Stimulated activated memory B cell treated with anti-CD40 and anti-IgM and Interleukin-4, amounts not matched to agents 10 μg/mL and 1 μg/mL and 100 μg/mL, for 72 hours (primary cell): ENCODE measurements at regions not wholly inside any gene's neighbourhood (a gene's known extent, or its start where the extent isn't known, plus 50 kb on each side); places are given as distances from the start of the nearest gene placed in this dataset.

Experiments
- ATAC-seq: fragments of 150-1000 bp; cut with Tn5 transposase; 2 replicates; pipeline ENCODE4 v1.10.0; 2021
- H3K27ac Mint-ChIP-seq: one replicate; pipeline ENCODE4 v1.8.0; 2022; ENCODE audit warnings: mild to moderate bottlenecking, mixed read lengths
- H3K27me3 Mint-ChIP-seq: one replicate; pipeline ENCODE4 v1.8.0; 2022; ENCODE audit warnings: mixed read lengths
- H3K36me3 Mint-ChIP-seq: one replicate; pipeline ENCODE4 v1.8.0; 2022; ENCODE audit warnings: mixed read lengths
- H3K4me1 Mint-ChIP-seq: one replicate; pipeline ENCODE4 v1.8.0; 2022; ENCODE audit warnings: mixed read lengths
- H3K4me3 Mint-ChIP-seq: one replicate; pipeline ENCODE4 v1.8.0; 2022; ENCODE audit warnings: mild to moderate bottlenecking, moderate library complexity, mixed read lengths
- H3K9me3 Mint-ChIP-seq: one replicate; pipeline ENCODE4 v1.8.0; 2022; ENCODE audit warnings: mixed read lengths

DNA sequence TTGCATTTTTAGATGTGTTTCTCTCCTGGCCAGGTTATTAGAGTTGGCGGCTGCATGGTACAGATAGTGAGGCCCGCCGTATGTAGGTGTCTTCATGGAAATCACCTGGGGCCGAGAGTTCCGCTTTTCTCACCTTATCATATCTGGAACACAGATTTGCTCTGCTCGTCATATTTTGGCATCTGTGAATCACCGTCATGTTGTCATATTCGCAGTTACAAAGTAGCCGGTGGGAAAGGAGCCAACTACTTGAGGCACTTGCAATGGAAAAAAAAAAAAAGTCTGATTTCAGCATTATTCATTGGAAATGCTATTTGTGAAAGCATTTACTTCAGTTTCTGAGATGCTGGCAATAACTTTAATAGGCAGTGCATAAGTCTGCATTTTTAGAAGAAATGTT is 1715.2 kb upstream of the TENM3 start:
- H3K36me3 Mint-ChIP-seq, result no peaks in the 10 kb centered on the region
- no peaks in the 10 kb centered on the region for H3K27me3 Mint-ChIP-seq
- no peaks in the 10 kb centered on the region for H3K4me1 Mint-ChIP-seq
- no peak overlapping the region for H3K27ac Mint-ChIP-seq
- ATAC-seq, result no peak
- H3K9me3 Mint-ChIP-seq, result peaks cover 3% of the 10 kb centered on the region
- H3K4me3 Mint-ChIP-seq, result no peak overlapping the region

DNA sequence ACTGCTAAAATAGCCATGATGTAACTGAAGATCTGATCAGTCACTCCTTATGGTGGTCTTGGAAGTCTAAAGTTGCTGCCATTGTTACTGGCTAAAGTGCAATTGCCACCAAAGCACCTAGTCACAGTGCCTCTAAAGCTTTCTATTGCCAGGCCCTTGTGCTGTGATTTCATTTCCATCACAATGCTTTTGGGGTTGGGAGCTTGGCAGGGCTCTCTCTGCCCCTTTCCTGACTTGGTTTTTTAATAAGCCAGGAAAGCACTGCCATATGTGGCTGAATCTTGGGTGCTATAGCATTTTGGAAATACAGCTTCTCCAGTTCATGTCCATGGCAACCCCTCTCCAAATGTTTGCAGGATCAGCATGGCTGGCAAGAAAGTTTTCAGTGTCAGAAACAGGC is 1712.4 kb upstream of the TENM3 start:
- no peaks in the 10 kb centered on the region for H3K36me3 Mint-ChIP-seq
- H3K27me3 Mint-ChIP-seq, result no peaks in the 10 kb centered on the region
- H3K4me3 Mint-ChIP-seq, result no peak overlapping the region
- no peak for ATAC-seq
- no peak overlapping the region for H3K27ac Mint-ChIP-seq
- H3K9me3 Mint-ChIP-seq, result peaks cover 2% of the 10 kb centered on the region
- H3K4me1 Mint-ChIP-seq, result no peaks in the 10 kb centered on the region

DNA sequence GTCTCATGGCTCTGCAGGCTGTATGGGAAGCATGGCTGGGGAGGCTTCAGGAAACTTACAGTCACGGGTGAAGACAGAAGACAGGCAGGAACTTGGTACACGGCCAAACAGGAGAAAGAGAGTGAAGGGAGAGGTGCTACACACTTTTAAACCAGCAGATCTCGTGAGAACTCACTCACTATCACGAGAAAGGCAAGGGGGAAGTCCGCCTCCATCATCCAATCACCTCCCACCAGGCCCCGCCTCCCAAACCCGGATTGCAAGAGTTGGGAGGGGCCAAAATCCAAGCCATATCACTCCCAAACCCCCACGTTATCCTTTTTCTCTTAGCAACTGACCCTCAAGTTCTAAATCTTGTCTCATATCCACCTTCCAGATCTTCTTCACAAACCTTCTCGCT is 1710.5 kb upstream of the TENM3 start:
- H3K27ac Mint-ChIP-seq, result no peak overlapping the region
- no peaks in the 10 kb centered on the region for H3K9me3 Mint-ChIP-seq
- H3K4me1 Mint-ChIP-seq, result no peaks in the 10 kb centered on the region
- no peaks in the 10 kb centered on the region for H3K36me3 Mint-ChIP-seq
- no peak overlapping the region for H3K4me3 Mint-ChIP-seq
- no peak for ATAC-seq
- no peaks in the 10 kb centered on the region for H3K27me3 Mint-ChIP-seq

DNA sequence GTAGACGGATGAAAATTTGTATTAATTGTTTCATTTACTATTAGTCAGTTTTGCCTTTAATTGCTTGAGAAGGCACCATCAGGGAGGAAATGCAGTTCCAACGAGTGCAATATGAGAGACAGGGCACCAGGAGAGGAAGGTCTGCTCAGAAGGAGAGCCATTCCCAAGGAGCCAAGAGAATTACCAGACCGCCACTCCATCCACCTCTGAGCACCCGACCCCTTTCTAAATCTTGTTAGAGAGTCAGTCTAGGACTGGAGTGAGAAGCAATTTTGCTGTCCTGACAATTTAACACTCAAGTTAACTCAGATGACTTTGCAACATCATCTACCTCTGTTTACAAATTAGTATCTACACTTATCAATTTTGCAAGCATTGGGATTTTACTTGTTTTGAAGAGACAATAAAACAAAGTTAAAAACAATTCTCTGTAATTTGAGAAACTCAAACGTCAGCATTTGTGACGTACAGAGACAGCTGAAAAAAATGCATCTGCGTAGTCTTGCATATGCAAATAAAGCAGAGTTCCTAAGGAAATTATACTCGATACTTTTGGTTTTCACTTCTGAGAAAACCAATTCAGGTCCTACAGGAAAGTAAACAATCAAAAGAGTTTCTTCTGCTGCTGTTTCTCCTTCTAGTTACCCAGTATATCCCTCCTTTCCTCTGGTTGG is 1704.7 kb upstream of the TENM3 start:
- H3K27me3 Mint-ChIP-seq, result no peaks in the 10 kb centered on the region
- H3K27ac Mint-ChIP-seq, result no peak overlapping the region
- no peak overlapping the region for H3K4me3 Mint-ChIP-seq
- no peak for ATAC-seq
- no peaks in the 10 kb centered on the region for H3K36me3 Mint-ChIP-seq
- H3K9me3 Mint-ChIP-seq, result no peaks in the 10 kb centered on the region
- no peaks in the 10 kb centered on the region for H3K4me1 Mint-ChIP-seq

DNA sequence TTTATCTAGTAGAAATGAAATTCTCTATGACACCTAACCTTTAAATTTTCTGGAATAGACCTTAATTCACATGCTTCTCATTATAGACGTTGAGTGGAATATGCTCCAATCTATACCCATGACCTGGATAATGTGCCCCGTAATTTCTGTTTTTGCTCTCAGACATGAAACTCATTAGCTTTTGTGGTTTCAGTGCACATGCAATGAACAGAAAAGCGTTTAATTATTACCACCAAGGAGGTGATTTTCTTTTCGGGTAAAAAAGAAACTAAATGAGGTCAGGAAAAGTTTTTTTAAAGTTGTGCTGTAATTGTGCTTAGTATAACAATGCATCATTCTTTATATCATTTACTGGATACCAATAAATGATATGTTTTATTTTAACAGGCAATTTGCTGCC is 1703.9 kb upstream of the TENM3 start:
- Mint-ChIP-seq H3K4me3 (no peak overlapping the region), H3K9me3 (no peaks in the 10 kb centered on the region), H3K27ac (no peak overlapping the region), H3K4me1 (no peaks in the 10 kb centered on the region), H3K36me3 (no peaks in the 10 kb centered on the region), H3K27me3 (no peaks in the 10 kb centered on the region)
- ATAC-seq, result no peak

DNA sequence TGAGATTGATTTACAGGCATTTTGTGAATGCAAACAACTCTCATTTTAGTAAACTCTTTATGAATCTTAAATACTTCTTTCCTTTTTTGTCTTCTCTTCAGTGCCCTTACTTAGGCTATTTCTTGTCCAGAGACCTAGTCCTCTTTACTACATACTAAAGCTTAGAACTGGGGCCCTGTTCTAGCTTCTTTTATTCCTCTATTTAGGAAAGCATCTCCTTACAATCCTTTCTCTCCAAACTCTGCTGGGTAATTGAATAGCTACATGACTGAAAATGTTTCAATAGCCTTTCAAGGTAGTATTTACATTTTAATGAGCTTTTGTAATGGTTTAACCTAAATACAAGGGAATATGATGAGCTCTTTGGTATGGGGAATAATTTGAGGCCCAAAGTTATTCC is 1701.5 kb upstream of the TENM3 start:
- Mint-ChIP-seq H3K27me3 (no peaks in the 10 kb centered on the region), H3K9me3 (no peaks in the 10 kb centered on the region), H3K4me3 (no peak overlapping the region), H3K4me1 (no peaks in the 10 kb centered on the region), H3K36me3 (no peaks in the 10 kb centered on the region), H3K27ac (no peak overlapping the region)
- no peak for ATAC-seq

DNA sequence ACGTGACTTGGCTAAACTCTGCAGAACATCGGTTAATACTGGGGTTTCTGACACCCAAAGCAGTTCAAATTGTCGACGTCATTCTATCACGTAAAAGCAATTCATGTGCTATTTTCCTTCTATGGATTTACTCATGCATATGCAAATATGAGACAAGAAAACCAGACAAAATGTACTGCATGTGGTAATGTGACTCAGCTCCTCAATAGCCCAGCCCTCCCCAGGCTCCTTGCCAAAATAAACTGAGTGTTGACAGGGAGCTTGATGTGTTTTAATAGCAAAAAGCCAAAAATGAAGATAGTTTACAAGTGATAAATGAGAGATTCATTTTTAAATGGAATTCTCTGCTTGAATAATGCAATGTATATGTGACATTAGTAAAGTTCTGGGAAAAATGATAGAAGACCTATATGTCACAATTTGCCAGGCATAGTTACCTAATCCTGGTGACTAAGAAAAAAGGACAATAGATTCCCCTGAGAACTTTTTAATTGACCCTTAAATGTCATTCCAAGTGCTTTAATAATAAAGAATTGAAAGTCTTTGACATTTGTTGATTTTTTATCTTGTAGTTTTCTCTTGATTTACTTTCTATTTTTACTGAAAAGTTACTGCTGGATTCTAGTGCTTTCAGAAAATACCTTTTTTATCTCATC is 1700.6 kb upstream of the TENM3 start:
- no peak overlapping the region for H3K4me3 Mint-ChIP-seq
- H3K4me1 Mint-ChIP-seq, result no peaks in the 10 kb centered on the region
- no peaks in the 10 kb centered on the region for H3K36me3 Mint-ChIP-seq
- no peak overlapping the region for H3K27ac Mint-ChIP-seq
- no peak for ATAC-seq
- H3K9me3 Mint-ChIP-seq, result no peaks in the 10 kb centered on the region
- H3K27me3 Mint-ChIP-seq, result no peaks in the 10 kb centered on the region

DNA sequence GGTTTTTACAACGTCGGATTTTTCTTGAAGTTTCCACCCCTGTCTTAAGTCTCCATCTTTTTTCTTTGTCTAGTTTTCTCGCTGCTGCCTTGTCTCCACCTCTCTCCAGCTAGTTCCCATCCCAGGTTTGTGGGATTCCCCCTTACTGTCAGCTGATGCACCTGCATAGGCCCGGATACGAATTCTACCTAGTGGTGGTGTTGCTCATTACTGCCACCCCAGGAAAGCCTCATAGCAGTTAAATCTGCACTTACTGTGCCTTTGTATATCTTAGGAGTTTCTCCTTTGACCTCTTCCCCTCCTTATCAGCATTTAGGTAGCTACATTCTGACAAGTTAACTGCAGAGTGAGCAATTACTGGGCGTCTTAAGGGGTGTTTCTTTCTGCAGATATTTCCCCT is 1693.1 kb upstream of the TENM3 start:
- H3K4me1 Mint-ChIP-seq, result no peaks in the 10 kb centered on the region
- H3K27ac Mint-ChIP-seq, result no peak overlapping the region
- no peaks in the 10 kb centered on the region for H3K36me3 Mint-ChIP-seq
- no peak for ATAC-seq
- no peak overlapping the region for H3K4me3 Mint-ChIP-seq
- H3K9me3 Mint-ChIP-seq, result no peaks in the 10 kb centered on the region
- no peaks in the 10 kb centered on the region for H3K27me3 Mint-ChIP-seq

DNA sequence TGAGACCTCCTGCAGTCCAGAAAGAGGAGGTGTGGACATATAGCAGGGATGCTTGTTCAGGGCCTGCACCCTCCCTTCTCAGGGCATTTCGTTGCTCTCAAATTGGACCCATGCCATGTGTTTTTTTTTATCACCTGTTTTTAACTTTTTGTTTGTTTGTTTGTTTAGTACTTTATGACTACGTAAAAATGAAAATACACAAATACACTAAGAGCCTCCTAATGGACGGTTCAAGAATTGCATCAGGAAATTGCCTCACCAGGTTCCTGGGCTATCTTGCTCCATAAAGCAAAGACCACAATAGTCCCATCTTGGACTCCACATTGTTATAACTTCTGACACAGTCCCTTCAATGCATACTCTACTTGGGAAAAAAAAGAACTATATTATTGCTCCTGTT is 1685.9 kb upstream of the TENM3 start:
- no peak overlapping the region for H3K27ac Mint-ChIP-seq
- ATAC-seq, result no peak
- no peaks in the 10 kb centered on the region for H3K4me1 Mint-ChIP-seq
- no peaks in the 10 kb centered on the region for H3K27me3 Mint-ChIP-seq
- H3K4me3 Mint-ChIP-seq, result no peak overlapping the region
- no peaks in the 10 kb centered on the region for H3K36me3 Mint-ChIP-seq
- no peaks in the 10 kb centered on the region for H3K9me3 Mint-ChIP-seq

DNA sequence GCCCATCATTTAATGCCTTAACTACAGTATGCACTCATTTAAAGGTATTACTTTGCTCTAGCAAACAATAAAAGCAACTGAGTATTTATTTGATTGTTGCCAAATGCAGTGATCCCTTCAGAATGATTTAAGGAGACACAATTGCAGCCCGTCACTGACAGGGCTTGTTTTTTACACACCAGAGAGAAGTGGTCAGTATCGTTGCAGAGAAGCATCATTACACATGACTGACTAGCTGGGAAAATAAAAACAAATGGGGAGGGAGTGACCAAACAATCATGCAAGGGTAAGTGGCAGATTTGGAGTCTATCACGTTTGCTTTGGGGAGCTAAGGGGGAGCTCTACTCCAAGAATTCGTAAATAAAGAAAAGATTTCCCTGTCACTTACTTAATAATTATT is 1685.3 kb upstream of the TENM3 start:
- Mint-ChIP-seq H3K36me3 (no peaks in the 10 kb centered on the region), H3K4me1 (no peaks in the 10 kb centered on the region), H3K9me3 (no peaks in the 10 kb centered on the region), H3K27ac (no peak overlapping the region), H3K4me3 (no peak overlapping the region), H3K27me3 (no peaks in the 10 kb centered on the region)
- no peak for ATAC-seq

DNA sequence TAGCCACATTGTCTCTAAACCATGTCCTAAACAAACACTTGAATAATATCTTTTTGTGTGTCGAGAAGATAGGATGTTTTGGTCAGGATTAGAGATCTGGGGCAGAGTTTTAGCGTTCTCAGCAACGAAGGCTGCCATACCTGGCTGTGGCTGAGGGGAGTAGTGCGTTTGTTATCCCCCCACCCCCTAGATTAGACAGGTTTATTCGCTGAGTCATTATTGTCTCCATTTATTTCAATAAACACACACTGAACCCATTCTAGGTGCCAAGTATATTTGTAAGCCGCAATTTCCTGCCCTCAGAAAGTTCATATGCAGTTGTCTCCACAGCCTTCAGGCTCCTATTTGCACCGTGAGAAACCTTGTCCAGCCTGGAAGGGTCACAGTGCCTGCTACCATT is 1684.8 kb upstream of the TENM3 start:
- ATAC-seq, result no peak
- Mint-ChIP-seq H3K27me3 (no peaks in the 10 kb centered on the region), H3K27ac (no peak overlapping the region), H3K36me3 (no peaks in the 10 kb centered on the region), H3K4me3 (no peak overlapping the region), H3K4me1 (no peaks in the 10 kb centered on the region), H3K9me3 (no peaks in the 10 kb centered on the region)

DNA sequence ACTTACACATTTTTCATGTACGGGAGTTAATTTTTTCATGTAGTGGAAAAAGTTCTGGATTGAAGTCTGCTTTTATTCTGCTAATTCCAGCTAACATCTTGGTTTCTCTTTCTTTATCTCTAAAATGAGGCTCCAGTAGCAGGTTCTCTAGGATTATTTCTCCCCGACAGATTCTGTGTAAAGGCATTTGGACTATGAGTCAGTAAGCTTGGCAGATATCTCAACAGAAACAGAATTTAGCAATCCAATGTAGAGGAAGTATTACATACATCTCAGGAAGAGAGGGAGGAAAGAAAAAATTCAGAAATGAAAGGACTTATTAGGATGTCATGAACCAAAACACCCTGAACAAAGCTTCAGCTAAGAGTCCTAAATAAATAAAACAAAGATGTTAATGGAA is 1682.3 kb upstream of the TENM3 start:
- Mint-ChIP-seq H3K4me3 (no peak overlapping the region), H3K27me3 (no peaks in the 10 kb centered on the region), H3K4me1 (no peaks in the 10 kb centered on the region), H3K9me3 (peaks cover 4% of the 10 kb centered on the region), H3K36me3 (no peaks in the 10 kb centered on the region), H3K27ac (no peak overlapping the region)
- ATAC-seq, result no peak

DNA sequence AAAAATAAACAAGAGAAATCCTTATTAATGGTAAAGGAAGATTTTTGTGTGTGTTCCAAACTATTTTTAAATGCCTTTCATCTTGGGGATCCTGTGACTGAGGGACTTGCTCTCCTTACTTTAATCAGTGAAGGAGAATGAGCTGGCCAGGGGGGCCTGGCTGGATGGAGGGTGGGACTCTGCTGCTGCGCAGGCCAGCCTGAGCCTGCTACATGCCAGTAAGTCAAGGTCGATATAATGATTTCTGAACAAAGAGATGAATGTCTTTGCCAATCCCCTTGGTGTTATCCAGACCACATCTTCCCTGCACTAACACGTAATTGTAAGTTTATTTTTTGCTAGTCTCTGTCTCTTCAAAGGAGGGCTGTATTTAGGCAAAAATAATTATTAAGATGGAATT is 1679.2 kb upstream of the TENM3 start:
- H3K36me3 Mint-ChIP-seq, result no peaks in the 10 kb centered on the region
- no peak for ATAC-seq
- H3K9me3 Mint-ChIP-seq, result peaks cover 18% of the 10 kb centered on the region
- no peaks in the 10 kb centered on the region for H3K27me3 Mint-ChIP-seq
- H3K4me1 Mint-ChIP-seq, result no peaks in the 10 kb centered on the region
- no peak overlapping the region for H3K27ac Mint-ChIP-seq
- no peak overlapping the region for H3K4me3 Mint-ChIP-seq

DNA sequence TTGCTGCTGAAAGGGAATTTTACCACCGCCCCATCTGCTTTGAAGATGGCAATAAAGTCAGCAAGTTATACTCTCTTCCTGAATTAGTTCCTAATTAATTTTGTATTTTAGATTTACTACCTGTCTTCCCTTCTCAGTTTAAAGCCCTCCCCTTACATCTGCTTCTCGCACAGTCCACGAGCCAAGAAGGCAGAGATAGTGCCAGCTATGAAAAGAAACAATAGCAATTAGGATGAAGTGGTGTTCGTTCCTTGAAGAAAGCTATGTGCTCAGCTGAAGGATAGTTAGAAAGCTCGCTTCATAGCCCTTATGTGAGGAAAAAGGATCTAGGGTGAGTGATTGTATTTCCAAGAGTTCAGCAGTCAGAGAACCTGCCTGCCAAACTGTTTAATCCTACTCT is 1678.8 kb upstream of the TENM3 start:
- Mint-ChIP-seq H3K27me3 (no peaks in the 10 kb centered on the region), H3K4me1 (no peaks in the 10 kb centered on the region), H3K9me3 (peaks cover 18% of the 10 kb centered on the region), H3K4me3 (no peak overlapping the region), H3K36me3 (no peaks in the 10 kb centered on the region), H3K27ac (no peak overlapping the region)
- no peak for ATAC-seq

DNA sequence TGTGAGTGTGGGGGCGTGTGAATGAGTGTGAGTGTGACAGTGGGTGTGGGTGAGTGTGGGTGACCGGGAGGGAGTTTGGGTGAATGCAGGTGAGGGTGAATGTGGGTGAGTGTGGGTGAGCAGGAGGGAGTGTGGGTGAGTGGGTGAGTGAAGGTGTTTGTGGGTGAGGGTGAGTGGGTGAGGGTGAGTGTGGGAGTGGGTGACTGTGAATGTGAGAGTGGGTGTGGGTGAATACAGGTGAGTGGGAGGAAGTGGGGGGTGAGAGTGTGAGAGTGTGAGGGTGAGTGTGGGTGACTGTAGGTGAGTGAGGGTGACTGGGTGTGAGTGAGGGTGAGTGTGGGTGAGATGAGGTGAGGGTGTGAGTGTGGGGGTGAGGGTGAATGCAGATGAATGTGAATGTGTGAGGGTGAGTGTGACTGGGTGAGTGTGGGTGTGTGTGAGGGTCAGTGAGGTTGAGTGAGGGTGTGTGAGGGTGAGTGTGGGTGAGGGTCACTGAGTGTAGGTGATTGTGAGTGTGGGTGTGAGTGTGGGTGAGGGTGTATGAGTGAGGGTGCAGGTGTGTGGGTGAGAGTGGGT is 1677.3 kb upstream of the TENM3 start:
- H3K27ac Mint-ChIP-seq, result no peak overlapping the region
- no peaks in the 10 kb centered on the region for H3K27me3 Mint-ChIP-seq
- H3K36me3 Mint-ChIP-seq, result no peaks in the 10 kb centered on the region
- no peaks in the 10 kb centered on the region for H3K4me1 Mint-ChIP-seq
- H3K4me3 Mint-ChIP-seq, result no peak overlapping the region
- H3K9me3 Mint-ChIP-seq, result peaks cover 21% of the 10 kb centered on the region
- ATAC-seq, result no peak

DNA sequence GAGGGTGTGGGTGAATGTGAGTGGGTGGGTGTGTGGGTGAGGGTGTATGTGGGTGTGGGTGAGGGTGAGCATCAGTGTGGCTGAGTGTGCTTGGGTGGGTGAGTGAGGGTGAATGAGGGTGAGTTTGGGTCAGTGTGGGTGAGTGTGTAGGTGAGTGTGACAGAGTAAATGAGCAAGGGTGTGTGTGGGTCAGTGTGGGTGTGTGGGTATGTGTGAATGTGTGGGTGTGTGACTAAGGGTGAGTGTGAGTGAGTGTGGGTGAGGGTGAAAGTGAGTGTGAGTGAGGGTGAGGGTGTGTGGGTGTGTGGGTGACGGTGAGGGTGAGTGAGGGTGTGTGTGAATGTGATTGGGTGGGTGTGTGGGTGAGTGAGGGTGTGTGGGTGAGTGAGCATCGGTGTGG is 1676.7 kb upstream of the TENM3 start:
- Mint-ChIP-seq H3K27me3 (no peaks in the 10 kb centered on the region), H3K36me3 (no peaks in the 10 kb centered on the region)
- no peak for ATAC-seq

More for the DNA sequence above, 1676.7 kb upstream of the TENM3 start:
- peaks cover 22% of the 10 kb centered on the region for H3K9me3 Mint-ChIP-seq
- H3K4me1 Mint-ChIP-seq, result no peaks in the 10 kb centered on the region
- H3K4me3 Mint-ChIP-seq, result no peak overlapping the region
- no peak overlapping the region for H3K27ac Mint-ChIP-seq
